WTC11 (cell line): ENCODE measurements at regions not wholly inside any gene's neighbourhood (a gene's known extent, or its start where the extent isn't known, plus 50 kb on each side); places are given as distances from the start of the nearest gene placed in this dataset.

Source experiments
- CREB1 ChIP-seq: sonication (generic); formaldehyde crosslinking; IDR thresholded peaks from 2 replicates; pipeline ENCODE4 v1.8.0; 2023; ENCODE audit warnings: mild to moderate bottlenecking, missing genetic modification reagents
- ESRRA ChIP-seq: sonication (generic); formaldehyde crosslinking; IDR thresholded peaks from 2 replicates; pipeline ENCODE4 v1.8.1; 2022; ENCODE audit warnings: mild to moderate bottlenecking, missing genetic modification reagents, borderline replicate concordance
- IRF2 ChIP-seq: sonication (generic); formaldehyde crosslinking; IDR thresholded peaks from 2 replicates; pipeline ENCODE4 v1.8.0; 2022; ENCODE audit warnings: low read depth, missing genetic modification reagents, borderline replicate concordance
- RELA ChIP-seq: sonication (generic); formaldehyde crosslinking; IDR thresholded peaks from 2 replicates; pipeline ENCODE4 v1.8.1; 2022; ENCODE audit warnings: missing genetic modification reagents, mild to moderate bottlenecking, borderline replicate concordance
- SP1 ChIP-seq: sonication (generic); formaldehyde crosslinking; conservative IDR thresholded peaks from 2 replicates; pipeline ENCODE4 v1.8.1; 2022; ENCODE audit warnings: missing genetic modification reagents
- TP53 ChIP-seq: sonication (generic); formaldehyde crosslinking; IDR thresholded peaks from 2 replicates; pipeline ENCODE4 v1.8.1; 2023; ENCODE audit warnings: mild to moderate bottlenecking, missing genetic modification reagents
- ZNF423 ChIP-seq: fragments of 250-450 bp; sonication (Bioruptor Pico); IDR thresholded peaks from 2 replicates; pipeline ENCODE4 v2.1.2; 2022; ENCODE audit warnings: mild to moderate bottlenecking, moderate library complexity
- TF ChIP-seq, protein P1 (sequence below): fragments of 200-600 bp; IDR thresholded peaks from 2 replicates; pipeline ENCODE4 v1.8.0; 2022; ENCODE audit warnings: antibody characterized with exemption
- TF ChIP-seq, protein P2 (sequence below): sonication (generic); formaldehyde crosslinking; IDR thresholded peaks from 2 replicates; pipeline ENCODE4 v1.8.0; 2022; ENCODE audit warnings: mild to moderate bottlenecking, missing genetic modification reagents
- TF ChIP-seq, protein P3 (sequence below): sonication (generic); formaldehyde crosslinking; IDR thresholded peaks from 2 replicates; pipeline ENCODE4 v1.8.1; 2023; ENCODE audit warnings: mild to moderate bottlenecking, missing genetic modification reagents
- TF ChIP-seq, protein P4 (sequence below): sonication (generic); formaldehyde crosslinking; IDR thresholded peaks from 2 replicates; pipeline ENCODE4 v1.8.1; 2022; ENCODE audit warnings: mild to moderate bottlenecking, moderate library complexity, missing genetic modification reagents
- TF ChIP-seq, protein P5 (sequence below): fragments of 250-450 bp; sonication (Bioruptor Pico); IDR thresholded peaks from 2 replicates; pipeline ENCODE4 v1.9.0; 2021; ENCODE audit warnings: mild to moderate bottlenecking
- TF ChIP-seq, protein P6 (sequence below): sonication (generic); formaldehyde crosslinking; IDR thresholded peaks from 2 replicates; pipeline ENCODE4 v1.8.1; 2023; ENCODE audit warnings: mild to moderate bottlenecking, missing genetic modification reagents, moderate library complexity
- TF ChIP-seq, protein P7 (sequence below): sonication (generic); formaldehyde crosslinking; IDR thresholded peaks from 2 replicates; pipeline ENCODE4 v1.8.1; 2023; ENCODE audit warnings: mild to moderate bottlenecking, missing genetic modification reagents, borderline replicate concordance

DNA sequence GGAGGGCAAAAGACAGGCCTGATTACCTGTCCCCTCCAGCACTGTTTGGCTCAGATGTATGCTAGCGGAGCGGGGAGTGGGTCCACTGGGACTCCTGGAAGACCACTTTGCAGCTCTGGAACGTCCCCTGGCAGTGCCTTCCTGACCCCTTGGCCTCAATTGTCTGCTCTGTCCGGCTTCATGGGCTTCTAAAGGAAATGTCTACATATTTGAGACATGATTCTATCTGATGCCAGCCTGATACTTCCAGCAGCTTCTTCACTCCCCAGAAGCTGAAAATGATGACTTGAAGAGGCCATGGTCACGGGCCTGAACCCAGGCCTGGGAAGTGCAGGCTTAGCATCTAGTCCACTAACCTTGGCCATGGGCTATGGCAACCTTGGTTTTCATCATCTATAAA, 112.1 kb downstream of the ACAA2 start:
- TF ChIP-seq, protein P1, sequence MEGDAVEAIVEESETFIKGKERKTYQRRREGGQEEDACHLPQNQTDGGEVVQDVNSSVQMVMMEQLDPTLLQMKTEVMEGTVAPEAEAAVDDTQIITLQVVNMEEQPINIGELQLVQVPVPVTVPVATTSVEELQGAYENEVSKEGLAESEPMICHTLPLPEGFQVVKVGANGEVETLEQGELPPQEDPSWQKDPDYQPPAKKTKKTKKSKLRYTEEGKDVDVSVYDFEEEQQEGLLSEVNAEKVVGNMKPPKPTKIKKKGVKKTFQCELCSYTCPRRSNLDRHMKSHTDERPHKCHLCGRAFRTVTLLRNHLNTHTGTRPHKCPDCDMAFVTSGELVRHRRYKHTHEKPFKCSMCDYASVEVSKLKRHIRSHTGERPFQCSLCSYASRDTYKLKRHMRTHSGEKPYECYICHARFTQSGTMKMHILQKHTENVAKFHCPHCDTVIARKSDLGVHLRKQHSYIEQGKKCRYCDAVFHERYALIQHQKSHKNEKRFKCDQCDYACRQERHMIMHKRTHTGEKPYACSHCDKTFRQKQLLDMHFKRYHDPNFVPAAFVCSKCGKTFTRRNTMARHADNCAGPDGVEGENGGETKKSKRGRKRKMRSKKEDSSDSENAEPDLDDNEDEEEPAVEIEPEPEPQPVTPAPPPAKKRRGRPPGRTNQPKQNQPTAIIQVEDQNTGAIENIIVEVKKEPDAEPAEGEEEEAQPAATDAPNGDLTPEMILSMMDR: no peak
- TF ChIP-seq, protein P2, sequence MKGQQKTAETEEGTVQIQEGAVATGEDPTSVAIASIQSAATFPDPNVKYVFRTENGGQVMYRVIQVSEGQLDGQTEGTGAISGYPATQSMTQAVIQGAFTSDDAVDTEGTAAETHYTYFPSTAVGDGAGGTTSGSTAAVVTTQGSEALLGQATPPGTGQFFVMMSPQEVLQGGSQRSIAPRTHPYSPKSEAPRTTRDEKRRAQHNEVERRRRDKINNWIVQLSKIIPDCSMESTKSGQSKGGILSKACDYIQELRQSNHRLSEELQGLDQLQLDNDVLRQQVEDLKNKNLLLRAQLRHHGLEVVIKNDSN (CRISPR knock-in tag): no peak
- TF ChIP-seq, protein P3, sequence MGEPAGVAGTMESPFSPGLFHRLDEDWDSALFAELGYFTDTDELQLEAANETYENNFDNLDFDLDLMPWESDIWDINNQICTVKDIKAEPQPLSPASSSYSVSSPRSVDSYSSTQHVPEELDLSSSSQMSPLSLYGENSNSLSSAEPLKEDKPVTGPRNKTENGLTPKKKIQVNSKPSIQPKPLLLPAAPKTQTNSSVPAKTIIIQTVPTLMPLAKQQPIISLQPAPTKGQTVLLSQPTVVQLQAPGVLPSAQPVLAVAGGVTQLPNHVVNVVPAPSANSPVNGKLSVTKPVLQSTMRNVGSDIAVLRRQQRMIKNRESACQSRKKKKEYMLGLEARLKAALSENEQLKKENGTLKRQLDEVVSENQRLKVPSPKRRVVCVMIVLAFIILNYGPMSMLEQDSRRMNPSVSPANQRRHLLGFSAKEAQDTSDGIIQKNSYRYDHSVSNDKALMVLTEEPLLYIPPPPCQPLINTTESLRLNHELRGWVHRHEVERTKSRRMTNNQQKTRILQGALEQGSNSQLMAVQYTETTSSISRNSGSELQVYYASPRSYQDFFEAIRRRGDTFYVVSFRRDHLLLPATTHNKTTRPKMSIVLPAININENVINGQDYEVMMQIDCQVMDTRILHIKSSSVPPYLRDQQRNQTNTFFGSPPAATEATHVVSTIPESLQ (CRISPR knock-in tag): no peak
- TF ChIP-seq CREB1: no peak
- TF ChIP-seq, protein P4, sequence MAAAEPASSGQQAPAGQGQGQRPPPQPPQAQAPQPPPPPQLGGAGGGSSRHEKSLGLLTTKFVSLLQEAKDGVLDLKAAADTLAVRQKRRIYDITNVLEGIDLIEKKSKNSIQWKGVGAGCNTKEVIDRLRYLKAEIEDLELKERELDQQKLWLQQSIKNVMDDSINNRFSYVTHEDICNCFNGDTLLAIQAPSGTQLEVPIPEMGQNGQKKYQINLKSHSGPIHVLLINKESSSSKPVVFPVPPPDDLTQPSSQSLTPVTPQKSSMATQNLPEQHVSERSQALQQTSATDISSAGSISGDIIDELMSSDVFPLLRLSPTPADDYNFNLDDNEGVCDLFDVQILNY (CRISPR knock-in tag): no peak
- no peak for TF ChIP-seq RELA (CRISPR knock-in tag)
- TF ChIP-seq ESRRA (CRISPR knock-in tag): no peak
- no peak for TF ChIP-seq ZNF423 (CRISPR knock-in tag)
- TF ChIP-seq, protein P5, sequence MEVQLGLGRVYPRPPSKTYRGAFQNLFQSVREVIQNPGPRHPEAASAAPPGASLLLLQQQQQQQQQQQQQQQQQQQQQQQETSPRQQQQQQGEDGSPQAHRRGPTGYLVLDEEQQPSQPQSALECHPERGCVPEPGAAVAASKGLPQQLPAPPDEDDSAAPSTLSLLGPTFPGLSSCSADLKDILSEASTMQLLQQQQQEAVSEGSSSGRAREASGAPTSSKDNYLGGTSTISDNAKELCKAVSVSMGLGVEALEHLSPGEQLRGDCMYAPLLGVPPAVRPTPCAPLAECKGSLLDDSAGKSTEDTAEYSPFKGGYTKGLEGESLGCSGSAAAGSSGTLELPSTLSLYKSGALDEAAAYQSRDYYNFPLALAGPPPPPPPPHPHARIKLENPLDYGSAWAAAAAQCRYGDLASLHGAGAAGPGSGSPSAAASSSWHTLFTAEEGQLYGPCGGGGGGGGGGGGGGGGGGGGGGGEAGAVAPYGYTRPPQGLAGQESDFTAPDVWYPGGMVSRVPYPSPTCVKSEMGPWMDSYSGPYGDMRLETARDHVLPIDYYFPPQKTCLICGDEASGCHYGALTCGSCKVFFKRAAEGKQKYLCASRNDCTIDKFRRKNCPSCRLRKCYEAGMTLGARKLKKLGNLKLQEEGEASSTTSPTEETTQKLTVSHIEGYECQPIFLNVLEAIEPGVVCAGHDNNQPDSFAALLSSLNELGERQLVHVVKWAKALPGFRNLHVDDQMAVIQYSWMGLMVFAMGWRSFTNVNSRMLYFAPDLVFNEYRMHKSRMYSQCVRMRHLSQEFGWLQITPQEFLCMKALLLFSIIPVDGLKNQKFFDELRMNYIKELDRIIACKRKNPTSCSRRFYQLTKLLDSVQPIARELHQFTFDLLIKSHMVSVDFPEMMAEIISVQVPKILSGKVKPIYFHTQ (CRISPR knock-in tag): no peak
- TF ChIP-seq, protein P6, sequence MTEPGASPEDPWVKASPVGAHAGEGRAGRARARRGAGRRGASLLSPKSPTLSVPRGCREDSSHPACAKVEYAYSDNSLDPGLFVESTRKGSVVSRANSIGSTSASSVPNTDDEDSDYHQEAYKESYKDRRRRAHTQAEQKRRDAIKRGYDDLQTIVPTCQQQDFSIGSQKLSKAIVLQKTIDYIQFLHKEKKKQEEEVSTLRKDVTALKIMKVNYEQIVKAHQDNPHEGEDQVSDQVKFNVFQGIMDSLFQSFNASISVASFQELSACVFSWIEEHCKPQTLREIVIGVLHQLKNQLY (CRISPR knock-in tag): no peak
- TF ChIP-seq, protein P7, sequence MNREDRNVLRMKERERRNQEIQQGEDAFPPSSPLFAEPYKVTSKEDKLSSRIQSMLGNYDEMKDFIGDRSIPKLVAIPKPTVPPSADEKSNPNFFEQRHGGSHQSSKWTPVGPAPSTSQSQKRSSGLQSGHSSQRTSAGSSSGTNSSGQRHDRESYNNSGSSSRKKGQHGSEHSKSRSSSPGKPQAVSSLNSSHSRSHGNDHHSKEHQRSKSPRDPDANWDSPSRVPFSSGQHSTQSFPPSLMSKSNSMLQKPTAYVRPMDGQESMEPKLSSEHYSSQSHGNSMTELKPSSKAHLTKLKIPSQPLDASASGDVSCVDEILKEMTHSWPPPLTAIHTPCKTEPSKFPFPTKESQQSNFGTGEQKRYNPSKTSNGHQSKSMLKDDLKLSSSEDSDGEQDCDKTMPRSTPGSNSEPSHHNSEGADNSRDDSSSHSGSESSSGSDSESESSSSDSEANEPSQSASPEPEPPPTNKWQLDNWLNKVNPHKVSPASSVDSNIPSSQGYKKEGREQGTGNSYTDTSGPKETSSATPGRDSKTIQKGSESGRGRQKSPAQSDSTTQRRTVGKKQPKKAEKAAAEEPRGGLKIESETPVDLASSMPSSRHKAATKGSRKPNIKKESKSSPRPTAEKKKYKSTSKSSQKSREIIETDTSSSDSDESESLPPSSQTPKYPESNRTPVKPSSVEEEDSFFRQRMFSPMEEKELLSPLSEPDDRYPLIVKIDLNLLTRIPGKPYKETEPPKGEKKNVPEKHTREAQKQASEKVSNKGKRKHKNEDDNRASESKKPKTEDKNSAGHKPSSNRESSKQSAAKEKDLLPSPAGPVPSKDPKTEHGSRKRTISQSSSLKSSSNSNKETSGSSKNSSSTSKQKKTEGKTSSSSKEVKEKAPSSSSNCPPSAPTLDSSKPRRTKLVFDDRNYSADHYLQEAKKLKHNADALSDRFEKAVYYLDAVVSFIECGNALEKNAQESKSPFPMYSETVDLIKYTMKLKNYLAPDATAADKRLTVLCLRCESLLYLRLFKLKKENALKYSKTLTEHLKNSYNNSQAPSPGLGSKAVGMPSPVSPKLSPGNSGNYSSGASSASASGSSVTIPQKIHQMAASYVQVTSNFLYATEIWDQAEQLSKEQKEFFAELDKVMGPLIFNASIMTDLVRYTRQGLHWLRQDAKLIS (CRISPR knock-in tag): no peak
- no peak for TF ChIP-seq TP53
- TF ChIP-seq SP1: no peak
- no peak for TF ChIP-seq IRF2 (CRISPR knock-in tag)
